ENCODE measurements at regions not wholly inside any gene's neighbourhood (a gene's known extent, or its start where the extent isn't known, plus 50 kb on each side); places are given as distances from the start of the nearest gene placed in this dataset.

GRCh38 chr16:5487728-5488127, 390.1 kb upstream of the EEF2KMT start:
- H3K27ac Mint-ChIP-seq: no peak overlapping the region
- ATAC-seq: no peak
- no peaks in the 10 kb centered on the region for H3K4me1 Mint-ChIP-seq (ENCODE audit: low read depth in 2 of 2)
- no peaks in the 10 kb centered on the region for H3K9me3 Mint-ChIP-seq
- H3K27me3 Mint-ChIP-seq: peaks cover 0 to 6% of the 10 kb centered on the region in 2 donors
- no peaks in the 10 kb centered on the region for H3K36me3 Mint-ChIP-seq
- DNase-seq (ENCODE audit: low spot score): no peak
- no peak overlapping the region for H3K4me3 Mint-ChIP-seq

DNA sequence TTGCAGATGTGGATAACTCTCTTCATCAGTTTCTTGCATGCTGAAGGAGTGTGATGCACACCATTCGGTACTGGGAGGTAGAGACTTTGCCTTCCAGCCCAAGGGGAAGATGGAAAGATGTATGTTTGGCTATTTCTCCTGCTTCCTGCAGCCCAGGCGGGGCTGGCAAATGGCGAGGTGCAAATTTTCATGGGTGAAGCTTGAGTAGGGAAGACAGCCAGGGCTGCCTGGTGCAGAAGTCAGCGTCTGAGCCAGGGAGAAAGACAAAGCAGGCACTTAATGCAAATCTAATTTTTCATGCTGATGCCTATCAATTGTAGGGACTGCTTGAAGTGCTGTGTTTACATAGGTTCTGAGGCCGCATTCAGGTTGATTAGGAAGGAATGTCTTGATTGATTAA, 384.7 kb upstream of the EEF2KMT start:
- no peak for DNase-seq (ENCODE audit: low spot score)
- Mint-ChIP-seq H3K27ac (no peak overlapping the region), H3K27me3 (peaks cover 10 to 24% of the 10 kb centered on the region in 2 donors), H3K36me3 (no peaks in the 10 kb centered on the region), H3K4me1 (ENCODE audit: low read depth in 2 of 2) (no peaks in the 10 kb centered on the region), H3K4me3 (no peak overlapping the region), H3K9me3 (no peaks in the 10 kb centered on the region)
- ATAC-seq: no peak

- DNase-seq (ENCODE audit: low spot score) (no peak), ATAC-seq (no peak)
- Mint-ChIP-seq H3K4me3 (no peak overlapping the region), H3K27ac (no peak overlapping the region), H3K36me3 (no peaks in the 10 kb centered on the region), H3K9me3 (no peaks in the 10 kb centered on the region), H3K4me1 (ENCODE audit: low read depth in 2 of 2) (no peaks in the 10 kb centered on the region), H3K27me3 (peaks cover 12 to 24% of the 10 kb centered on the region in 2 donors)
These were observed 383.0 kb upstream of the EEF2KMT start for GRCh38 chr16:5480431-5481195.

DNA sequence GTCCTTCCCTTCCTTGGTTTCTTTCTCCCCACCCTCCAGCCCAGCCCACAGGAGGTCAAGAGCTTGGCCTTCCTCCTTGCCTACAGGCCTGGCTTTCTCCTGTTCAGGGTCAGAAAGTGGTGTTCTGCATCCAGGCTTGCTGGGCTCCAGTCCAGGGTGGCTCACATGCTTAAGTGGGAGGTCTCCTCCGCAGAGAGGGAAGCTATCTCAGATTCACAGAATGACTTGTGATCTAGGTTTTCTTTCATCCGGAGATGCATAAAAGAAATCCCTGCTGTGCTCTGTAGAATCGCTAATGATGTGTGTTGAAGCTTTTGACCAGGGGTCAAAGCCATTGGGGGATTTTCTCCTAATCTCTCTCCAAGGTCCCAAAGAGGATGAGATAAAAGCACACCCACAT, 382.3 kb upstream of the EEF2KMT start:
- DNase-seq (ENCODE audit: low spot score) (no peak), ATAC-seq (no peak)
- Mint-ChIP-seq H3K27me3 (peaks cover 12 to 24% of the 10 kb centered on the region in 2 donors), H3K4me3 (no peak overlapping the region), H3K36me3 (no peaks in the 10 kb centered on the region), H3K4me1 (ENCODE audit: low read depth in 2 of 2) (no peaks in the 10 kb centered on the region), H3K9me3 (no peaks in the 10 kb centered on the region), H3K27ac (no peak overlapping the region)

DNA sequence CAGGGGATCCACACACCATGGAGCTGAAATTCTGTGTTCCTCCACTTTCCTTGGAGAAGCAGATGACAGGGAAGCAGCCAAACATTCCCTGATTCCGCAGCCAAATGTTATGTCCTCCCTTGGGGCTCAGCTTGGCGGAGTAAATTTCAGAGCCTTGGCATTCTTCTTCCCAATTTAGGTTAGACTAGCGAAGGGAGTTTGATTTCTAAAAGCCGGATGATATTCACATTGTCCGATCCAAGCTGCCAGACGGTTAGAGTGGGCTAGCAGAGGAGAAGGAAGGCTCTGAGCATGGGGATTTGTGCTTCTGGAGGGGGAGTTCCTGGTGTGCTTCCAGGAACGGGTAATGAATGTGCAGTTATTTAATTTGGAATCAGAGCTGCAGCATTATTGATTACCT, 380.4 kb upstream of the EEF2KMT start:
- Mint-ChIP-seq H3K4me1 (ENCODE audit: low read depth in 2 of 2) (no peaks in the 10 kb centered on the region), H3K9me3 (no peaks in the 10 kb centered on the region), H3K27me3 (peaks cover 16 to 29% of the 10 kb centered on the region in 2 donors), H3K27ac (no peak overlapping the region), H3K36me3 (no peaks in the 10 kb centered on the region), H3K4me3 (no peak overlapping the region)
- DNase-seq (ENCODE audit: low spot score) (no peak), ATAC-seq (no peak)

- no peaks in the 10 kb centered on the region for H3K36me3 Mint-ChIP-seq
- H3K4me3 Mint-ChIP-seq: no peak overlapping the region
- H3K27me3 Mint-ChIP-seq: peaks cover 22 to 37% of the 10 kb centered on the region in 2 donors
- H3K27ac Mint-ChIP-seq: no peak overlapping the region
- H3K9me3 Mint-ChIP-seq: no peaks in the 10 kb centered on the region
- no peaks in the 10 kb centered on the region for H3K4me1 Mint-ChIP-seq (ENCODE audit: low read depth in 2 of 2)
- no peak for DNase-seq (ENCODE audit: low spot score)
- no peak for ATAC-seq
These were observed 379.7 kb upstream of the EEF2KMT start for GRCh38 chr16:5477251-5477650.

GRCh38 chr16:5472552-5472951, 375.0 kb upstream of the EEF2KMT start:
- H3K4me1 Mint-ChIP-seq (ENCODE audit: low read depth in 2 of 2): no peaks in the 10 kb centered on the region
- ATAC-seq: no peak

GRCh38 chr16:5468488-5468887, 370.9 kb upstream of the EEF2KMT start:
- ATAC-seq (no peak), DNase-seq (ENCODE audit: low spot score) (no peak)
- Mint-ChIP-seq H3K4me1 (ENCODE audit: low read depth in 2 of 2) (no peaks in the 10 kb centered on the region), H3K27me3 (peaks cover 25 to 44% of the 10 kb centered on the region in 2 donors), H3K36me3 (no peaks in the 10 kb centered on the region), H3K9me3 (no peaks in the 10 kb centered on the region), H3K27ac (no peak overlapping the region), H3K4me3 (no peak overlapping the region)

More at GRCh38 chr16:5472552-5472951, 375.0 kb upstream of the EEF2KMT start:
- H3K27me3 Mint-ChIP-seq: peaks cover 15 to 33% of the 10 kb centered on the region in 2 donors
- H3K27ac Mint-ChIP-seq: no peak overlapping the region
- DNase-seq (ENCODE audit: low spot score): no peak
- H3K36me3 Mint-ChIP-seq: no peaks in the 10 kb centered on the region
- H3K4me3 Mint-ChIP-seq: no peak overlapping the region
- no peaks in the 10 kb centered on the region for H3K9me3 Mint-ChIP-seq

DNA sequence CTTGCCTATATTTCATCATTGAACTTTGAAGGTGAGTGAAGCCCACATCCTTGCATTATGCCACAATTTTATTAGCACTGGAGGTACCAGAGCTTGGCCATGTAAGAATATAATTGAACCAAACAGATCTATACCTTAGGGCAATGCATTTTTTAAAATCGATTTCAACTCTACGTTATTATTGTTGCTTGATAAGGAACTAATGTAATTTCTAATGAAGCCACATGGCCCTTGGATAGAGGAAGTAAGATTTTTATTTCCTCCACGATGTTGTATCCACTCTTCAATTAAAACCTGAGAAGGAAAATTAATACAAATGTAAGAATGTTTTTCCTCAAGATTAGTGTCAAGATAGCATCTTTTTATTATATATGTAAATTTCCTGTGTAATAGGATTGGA, 370.0 kb upstream of the EEF2KMT start:
- no peak overlapping the region for H3K27ac Mint-ChIP-seq
- DNase-seq (ENCODE audit: low spot score) (no peak), ATAC-seq (no peak)
- H3K4me1 Mint-ChIP-seq (ENCODE audit: low read depth in 2 of 2): no peaks in the 10 kb centered on the region
- H3K36me3 Mint-ChIP-seq: no peaks in the 10 kb centered on the region
- no peak overlapping the region for H3K4me3 Mint-ChIP-seq
- no peaks in the 10 kb centered on the region for H3K9me3 Mint-ChIP-seq
- peaks cover 17 to 35% of the 10 kb centered on the region in 2 donors for H3K27me3 Mint-ChIP-seq

GRCh38 chr16:5466551-5466950, 369.0 kb upstream of the EEF2KMT start:
- Mint-ChIP-seq H3K36me3 (no peaks in the 10 kb centered on the region), H3K4me3 (no peak overlapping the region), H3K27me3 (peaks cover 15 to 26% of the 10 kb centered on the region in 2 donors), H3K9me3 (no peaks in the 10 kb centered on the region), H3K4me1 (ENCODE audit: low read depth in 2 of 2) (no peaks in the 10 kb centered on the region), H3K27ac (no peak overlapping the region)
- ATAC-seq (no peak), DNase-seq (ENCODE audit: low spot score) (no peak)

GRCh38 chr16:5465714-5466113, 368.1 kb upstream of the EEF2KMT start:
- H3K4me1 Mint-ChIP-seq (ENCODE audit: low read depth in 2 of 2): no peaks in the 10 kb centered on the region
- H3K9me3 Mint-ChIP-seq: no peaks in the 10 kb centered on the region
- H3K4me3 Mint-ChIP-seq: no peak overlapping the region
- DNase-seq (ENCODE audit: low spot score): no peak
- H3K27ac Mint-ChIP-seq: no peak overlapping the region
- ATAC-seq: no peak
- H3K27me3 Mint-ChIP-seq: peaks cover 15 to 26% of the 10 kb centered on the region in 2 donors
- H3K36me3 Mint-ChIP-seq: no peaks in the 10 kb centered on the region

DNA sequence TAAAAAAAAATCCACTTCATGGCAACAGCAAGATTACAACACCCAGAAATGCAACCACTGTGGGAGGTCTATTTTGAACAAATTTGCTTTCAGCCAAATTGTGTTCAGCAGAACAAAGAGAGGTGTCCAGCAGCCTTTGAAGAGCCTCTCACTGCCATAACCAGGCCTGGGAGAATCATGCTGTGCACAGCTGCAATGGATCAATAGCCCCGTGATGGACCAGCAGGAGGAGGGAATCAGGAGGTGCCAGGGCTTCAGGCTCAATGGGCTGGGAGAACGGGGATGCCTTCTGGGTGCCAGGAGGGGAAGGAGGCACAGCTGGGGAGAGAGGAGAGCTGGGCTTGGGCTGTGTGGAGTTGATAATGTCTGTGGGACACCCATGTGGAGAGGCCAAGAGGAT, 366.2 kb upstream of the EEF2KMT start:
- Mint-ChIP-seq H3K4me3 (no peak overlapping the region), H3K9me3 (no peaks in the 10 kb centered on the region), H3K4me1 (ENCODE audit: low read depth in 2 of 2) (no peaks in the 10 kb centered on the region), H3K36me3 (no peaks in the 10 kb centered on the region), H3K27me3 (peaks cover 14 to 19% of the 10 kb centered on the region in 2 donors), H3K27ac (no peak overlapping the region)
- DNase-seq (ENCODE audit: low spot score) (no peak), ATAC-seq (no peak)

- H3K9me3 Mint-ChIP-seq: no peaks in the 10 kb centered on the region
These were observed 364.0 kb upstream of the EEF2KMT start for GRCh38 chr16:5461574-5461973.

DNA sequence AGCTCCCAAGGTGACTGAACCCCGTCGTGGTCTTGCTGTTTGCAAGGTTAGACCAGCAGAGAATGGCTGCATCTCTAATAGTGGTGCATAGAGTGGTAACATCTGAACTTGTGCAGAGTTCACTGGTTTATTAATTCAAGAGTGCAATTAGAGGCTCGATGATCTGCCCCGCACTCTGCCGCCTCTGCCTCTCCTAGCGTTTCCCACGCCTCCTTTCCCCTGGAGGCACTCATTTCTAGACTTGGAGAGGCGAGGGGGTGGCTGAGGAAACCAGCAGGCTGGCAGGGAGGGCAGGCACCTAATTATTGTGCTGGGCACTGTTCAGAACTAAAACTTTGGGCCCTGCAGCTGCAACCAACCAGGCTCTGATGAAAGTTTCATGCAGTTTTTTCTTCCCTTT, 363.5 kb upstream of the EEF2KMT start:
- Mint-ChIP-seq H3K27me3 (peaks cover 11 to 12% of the 10 kb centered on the region in 2 donors), H3K4me3 (no peak overlapping the region), H3K9me3 (no peaks in the 10 kb centered on the region), H3K36me3 (no peaks in the 10 kb centered on the region), H3K27ac (no peak overlapping the region), H3K4me1 (ENCODE audit: low read depth in 2 of 2) (no peaks in the 10 kb centered on the region)
- no peak for DNase-seq (ENCODE audit: low spot score)
- ATAC-seq: no peak

More at GRCh38 chr16:5461574-5461973, 364.0 kb upstream of the EEF2KMT start:
- no peak overlapping the region for H3K4me3 Mint-ChIP-seq
- H3K4me1 Mint-ChIP-seq (ENCODE audit: low read depth in 2 of 2): no peaks in the 10 kb centered on the region
- ATAC-seq (no peak), DNase-seq (ENCODE audit: low spot score) (no peak)
- H3K27me3 Mint-ChIP-seq: peaks cover 12% of the 10 kb centered on the region in 2 donors
- H3K36me3 Mint-ChIP-seq: no peaks in the 10 kb centered on the region
- no peak overlapping the region for H3K27ac Mint-ChIP-seq

- no peak for ATAC-seq
- Mint-ChIP-seq H3K27ac (no peak overlapping the region), H3K27me3 (peaks cover 11 to 12% of the 10 kb centered on the region in 2 donors), H3K36me3 (no peaks in the 10 kb centered on the region), H3K4me3 (no peak overlapping the region), H3K4me1 (ENCODE audit: low read depth in 2 of 2) (no peaks in the 10 kb centered on the region), H3K9me3 (no peaks in the 10 kb centered on the region)
- DNase-seq (ENCODE audit: low spot score): no peak
These were observed 363.1 kb upstream of the EEF2KMT start for GRCh38 chr16:5460701-5461100.
